Gastrocnemius medialis (tissue), 4 donors: ENCODE measurements at regions not wholly inside any gene's neighbourhood (a gene's known extent, or its start where the extent isn't known, plus 50 kb on each side); places are given as distances from the start of the nearest gene placed in this dataset.

Experiments used
- CTCF ChIP-seq, 5 experiments: fragments of 450-650 bp in 3 of 5; fragments of 200-600 bp in 2 of 5; sonication (generic) in 2 of 5; IDR thresholded peaks in 4 of 5; conservative IDR thresholded peaks in 1 of 5; 1 replicate in 4 of 5; 2 replicates in 1 of 5; pipeline ENCODE4 v1.5.1; 2016 to 2019; ENCODE audit warnings: antibody characterized with exemption in 5 of 5, mild to moderate bottlenecking in 3 of 5, moderate library complexity in 3 of 5
- POLR2A ChIP-seq, 2 donors: fragments of 450-650 bp; IDR thresholded peaks; one replicate each; pipeline ENCODE4 v1.6.1; 2017; ENCODE audit warnings: antibody characterized with exemption in 2 of 2, mild to moderate bottlenecking in 2 of 2, moderate library complexity in 2 of 2

- TF ChIP-seq POLR2A (IDR thresholded peaks at IDR 0.05), result no peak
- TF ChIP-seq CTCF (IDR thresholded peaks at IDR 0.05 in 4 of 5, conservative IDR thresholded peaks at IDR 0.05 in 1 of 5), result no peak
Measured at GRCh38 chr15:35311615-35312014, 226.5 kb upstream of the NANOGP8 start.
